ENCODE measurements at regions not wholly inside any gene's neighbourhood (a gene's known extent, or its start where the extent isn't known, plus 50 kb on each side); places are given as distances from the start of the nearest gene placed in this dataset.
A peak's percentile ranks its signal among the peaks of the same experiment; 100 is the strongest.

DNA sequence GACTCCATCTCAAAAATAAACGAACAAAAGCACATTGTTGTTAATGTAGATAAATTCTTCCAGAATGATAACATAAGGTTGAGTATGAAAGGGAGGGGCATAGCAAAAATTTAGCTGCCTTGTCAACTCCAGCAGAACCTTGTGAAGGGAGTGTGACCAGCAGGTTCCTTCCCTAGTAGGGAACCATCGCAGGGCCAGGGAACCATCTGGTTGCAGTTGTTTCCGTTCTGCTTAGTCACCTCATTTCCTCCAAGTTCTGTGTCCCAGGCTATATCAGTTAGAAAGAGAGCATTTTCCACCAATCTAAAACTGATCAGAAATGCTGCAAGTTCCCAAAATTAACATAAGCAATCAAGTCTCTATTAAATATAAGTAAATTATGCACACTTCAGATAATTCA, 126.7 kb upstream of the BLID start:
- DNase-seq (ENCODE audit: low spot score): no peak
- TF ChIP-seq, protein P1, sequence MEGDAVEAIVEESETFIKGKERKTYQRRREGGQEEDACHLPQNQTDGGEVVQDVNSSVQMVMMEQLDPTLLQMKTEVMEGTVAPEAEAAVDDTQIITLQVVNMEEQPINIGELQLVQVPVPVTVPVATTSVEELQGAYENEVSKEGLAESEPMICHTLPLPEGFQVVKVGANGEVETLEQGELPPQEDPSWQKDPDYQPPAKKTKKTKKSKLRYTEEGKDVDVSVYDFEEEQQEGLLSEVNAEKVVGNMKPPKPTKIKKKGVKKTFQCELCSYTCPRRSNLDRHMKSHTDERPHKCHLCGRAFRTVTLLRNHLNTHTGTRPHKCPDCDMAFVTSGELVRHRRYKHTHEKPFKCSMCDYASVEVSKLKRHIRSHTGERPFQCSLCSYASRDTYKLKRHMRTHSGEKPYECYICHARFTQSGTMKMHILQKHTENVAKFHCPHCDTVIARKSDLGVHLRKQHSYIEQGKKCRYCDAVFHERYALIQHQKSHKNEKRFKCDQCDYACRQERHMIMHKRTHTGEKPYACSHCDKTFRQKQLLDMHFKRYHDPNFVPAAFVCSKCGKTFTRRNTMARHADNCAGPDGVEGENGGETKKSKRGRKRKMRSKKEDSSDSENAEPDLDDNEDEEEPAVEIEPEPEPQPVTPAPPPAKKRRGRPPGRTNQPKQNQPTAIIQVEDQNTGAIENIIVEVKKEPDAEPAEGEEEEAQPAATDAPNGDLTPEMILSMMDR (IDR thresholded peaks at IDR 0.05): no peak
- Histone ChIP-seq H3K27ac (no peak overlapping the region), H3K4me3 (no peak overlapping the region)

DNA sequence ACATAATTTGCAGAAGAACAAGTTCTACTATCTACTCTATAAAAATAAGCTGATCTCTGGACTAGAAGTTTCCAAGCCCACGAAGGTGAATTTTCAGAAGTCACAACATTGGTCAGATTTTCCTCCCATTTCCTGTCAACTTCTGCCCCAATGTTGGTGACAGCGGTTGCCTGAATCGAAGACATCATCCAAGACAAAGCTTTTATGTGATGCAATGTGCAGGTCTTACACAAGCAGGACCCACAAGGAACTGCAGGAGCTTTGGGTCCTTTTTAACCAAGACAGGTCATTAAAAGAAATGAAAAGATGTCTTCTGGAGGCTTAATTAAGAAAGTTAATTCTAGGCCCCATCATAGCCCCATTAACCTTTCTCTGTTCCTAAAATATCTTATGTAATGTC, 125.6 kb upstream of the BLID start:
- TF ChIP-seq, protein P1 (IDR thresholded peaks at IDR 0.05): no peak
- Histone ChIP-seq H3K4me3 (no peak overlapping the region), H3K27ac (no peak overlapping the region)
- no peak for DNase-seq (ENCODE audit: low spot score)

DNA sequence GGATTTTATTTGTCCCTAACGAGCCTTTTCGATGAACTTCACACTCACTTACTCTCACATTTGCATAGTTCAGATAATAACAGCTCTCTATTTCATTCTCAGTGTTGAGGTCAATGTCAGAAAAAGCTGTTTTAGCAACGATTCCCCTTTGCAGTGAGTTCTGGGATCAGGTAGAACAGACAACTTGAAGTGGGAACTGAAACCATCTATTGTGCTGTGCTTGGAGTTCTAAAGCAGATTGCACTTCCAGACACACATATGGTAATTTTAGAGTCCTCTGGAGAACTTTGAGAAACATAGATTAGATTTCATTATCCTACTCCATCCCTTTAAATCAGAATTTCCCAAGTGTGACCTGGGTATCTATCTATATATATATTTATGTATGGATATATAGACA, 124.6 kb upstream of the BLID start:
- Histone ChIP-seq H3K4me3 (no peak overlapping the region), H3K27ac (no peak overlapping the region)
- TF ChIP-seq, protein P1 (IDR thresholded peaks at IDR 0.05): no peak
- no peak for DNase-seq (ENCODE audit: low spot score)

DNA sequence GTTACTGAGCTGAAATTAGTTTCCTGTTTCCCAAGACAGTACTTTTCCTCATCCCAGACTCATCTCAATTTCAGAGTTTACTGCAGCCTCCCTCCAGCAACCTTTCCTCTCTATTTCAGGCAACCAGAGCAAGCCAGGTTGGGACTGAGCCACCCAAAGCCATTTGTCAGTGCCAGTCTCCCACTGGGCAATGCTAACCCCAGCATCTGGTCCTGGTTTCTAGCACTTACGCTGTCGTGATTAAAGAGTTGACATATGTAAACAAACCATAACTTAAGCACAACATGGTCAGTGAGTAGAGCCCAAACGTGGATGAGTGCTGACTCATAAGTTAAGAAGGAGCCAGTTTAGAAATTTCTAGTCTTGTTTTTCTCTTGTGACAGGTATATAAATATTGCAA, 119.6 kb upstream of the BLID start:
- peak overlapping the region; percentile 14 to 15 for H3K27ac ChIP-seq
- DNase-seq (ENCODE audit: low spot score): no peak
- TF ChIP-seq, protein P1 (IDR thresholded peaks at IDR 0.05): no peak
- no peak overlapping the region for H3K4me3 ChIP-seq

DNA sequence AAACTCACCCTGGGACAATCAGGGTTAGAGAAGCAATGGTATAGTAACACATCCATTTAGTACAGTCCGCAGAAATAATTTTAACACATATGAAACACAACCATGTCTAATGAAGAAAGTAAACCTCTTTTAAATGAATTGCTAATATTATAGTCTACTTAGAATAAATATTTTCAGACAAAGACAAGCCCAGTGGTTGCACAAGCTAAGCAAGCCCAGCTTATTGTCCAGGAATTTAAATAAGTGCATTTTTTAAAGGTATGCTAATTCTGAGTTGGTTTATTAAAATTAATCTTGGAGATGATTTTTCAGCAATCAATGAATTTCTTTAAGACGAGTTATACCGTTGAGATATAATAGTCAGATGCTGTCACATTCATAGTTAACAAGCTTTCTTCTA, 118.8 kb upstream of the BLID start:
- DNase-seq (ENCODE audit: low spot score): no peak
- TF ChIP-seq, protein P1 (IDR thresholded peaks at IDR 0.05): no peak
- no peak overlapping the region for H3K27ac ChIP-seq
- no peak overlapping the region for H3K4me3 ChIP-seq

DNA sequence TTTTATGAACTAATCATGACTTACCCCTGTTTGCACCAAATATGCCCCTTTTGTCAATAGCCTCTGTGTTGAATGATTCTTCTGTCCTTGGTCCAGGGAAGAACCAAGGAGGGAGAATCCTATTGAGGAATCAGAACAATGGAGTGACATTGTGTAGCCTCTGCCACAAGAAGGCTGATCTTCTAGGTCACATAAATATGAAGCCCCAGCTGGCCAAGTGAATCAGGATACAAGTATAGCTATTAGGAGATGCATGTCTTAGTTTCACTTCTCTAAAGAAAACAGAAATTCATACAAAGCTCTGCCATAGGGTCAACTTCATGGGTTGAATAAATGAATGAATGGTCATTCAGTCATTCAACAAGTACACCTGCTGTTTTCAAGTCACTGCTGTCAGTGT, 118.2 kb upstream of the BLID start:
- DNase-seq (ENCODE audit: low spot score): no peak
- TF ChIP-seq, protein P1 (IDR thresholded peaks at IDR 0.05): no peak
- no peak overlapping the region for H3K27ac ChIP-seq
- no peak overlapping the region for H3K4me3 ChIP-seq

DNA sequence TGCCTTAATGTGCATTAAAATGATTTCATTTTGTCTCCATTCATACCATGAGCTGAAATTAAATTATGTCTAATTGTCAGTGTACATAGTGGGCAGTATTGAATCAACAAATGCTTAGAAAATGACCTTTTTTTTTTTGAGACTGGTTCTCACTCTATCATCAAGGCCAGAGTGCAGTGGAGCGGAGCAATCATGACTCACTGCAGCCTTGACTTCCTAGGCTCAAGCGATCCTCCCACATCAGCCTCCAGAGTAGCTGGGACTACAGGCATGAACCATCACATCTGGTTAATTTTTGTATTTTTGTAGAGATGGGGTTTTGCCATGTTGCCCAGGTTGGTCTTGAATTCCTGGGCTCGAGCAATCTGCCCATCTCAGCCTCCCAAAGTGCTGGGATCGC, 117.0 kb upstream of the BLID start:
- Histone ChIP-seq H3K27ac (no peak overlapping the region), H3K4me3 (no peak overlapping the region)
- no peak for DNase-seq (ENCODE audit: low spot score)
- TF ChIP-seq, protein P1 (IDR thresholded peaks at IDR 0.05): no peak
